CD14-positive monocyte (primary cell): ENCODE measurements at regions not wholly inside any gene's neighbourhood (a gene's known extent, or its start where the extent isn't known, plus 50 kb on each side); places are given as distances from the start of the nearest gene placed in this dataset.

Source experiments
- DNase-seq, 3 donors: peaks; one replicate each; pipeline ENCODE4 v3.0.0-alpha.2; 2011 to 2022
- H2AFZ ChIP-seq: 2 replicates; pipeline ENCODE4 v1.6.0; 2012; ENCODE audit warnings: mild to moderate bottlenecking, low read depth, low read length, inconsistent platforms; ENCODE audit not compliant: insufficient read depth, poor library complexity, severe bottlenecking
- H3K27ac ChIP-seq, 2 donors: 1 replicate in 1 of 2; 2 replicates in 1 of 2; pipeline ENCODE4 v1.5.1; 2012 to 2013; ENCODE audit warnings: low read length in 2 of 2, control low read depth in 1 of 2, inconsistent platforms in 1 of 2, low read depth in 1 of 2, mild to moderate bottlenecking in 1 of 2
- H3K27me3 ChIP-seq, 2 donors: one replicate each; pipeline versions ENCODE4 v1.6.0 to v1.6.1; 2011 to 2013; ENCODE audit warnings: low read length in 2 of 2; ENCODE audit not compliant: control insufficient read depth in 2 of 2, insufficient read depth in 2 of 2
- H3K36me3 ChIP-seq, 2 donors: replicated peaks in 1 of 2; 1 replicate in 1 of 2; 2 replicates in 1 of 2; pipeline versions ENCODE4 v1.5.1 to v1.6.1; 2012 to 2013; ENCODE audit warnings: low read length in 2 of 2, control low read depth in 1 of 2, inconsistent platforms in 1 of 2, mild to moderate bottlenecking in 1 of 2; ENCODE audit not compliant: insufficient read depth in 2 of 2, control insufficient read depth in 1 of 2
- H3K4me1 ChIP-seq, 2 donors: 1 replicate in 1 of 2; 2 replicates in 1 of 2; pipeline versions ENCODE4 v1.5.1 to v1.6.1; 2012 to 2013; ENCODE audit warnings: low read length in 2 of 2, control low read depth in 1 of 2, inconsistent platforms in 1 of 2, mild to moderate bottlenecking in 1 of 2, moderate library complexity in 1 of 2; ENCODE audit not compliant: insufficient read depth in 2 of 2, control insufficient read depth in 1 of 2
- H3K4me2 ChIP-seq: replicated peaks from 2 replicates; pipeline ENCODE3; 2012; ENCODE audit warnings: low read length, moderate library complexity, mild to moderate bottlenecking; ENCODE audit not compliant: poor library complexity, severe bottlenecking; ENCODE audit errors: extremely low read depth
- H3K4me3 ChIP-seq, 3 experiments: fragments of 200-600 bp in 1 of 3; sonication (generic) in 1 of 3; replicated peaks in 1 of 3; 1 replicate in 2 of 3; 2 replicates in 1 of 3; pipeline ENCODE4 v1.5.1; 2011 to 2013; ENCODE audit warnings: low read length in 3 of 3, mild to moderate bottlenecking in 3 of 3, control low read depth in 2 of 3, low read depth in 2 of 3, inconsistent platforms in 1 of 3, moderate library complexity in 1 of 3
- H3K79me2 ChIP-seq: 2 replicates; pipeline ENCODE4 v1.6.0; 2012; ENCODE audit warnings: mild to moderate bottlenecking, control low read depth, inconsistent platforms, low read length, moderate library complexity; ENCODE audit not compliant: insufficient read depth
- H3K9ac ChIP-seq: 2 replicates; pipeline ENCODE4 v1.6.0; 2017; ENCODE audit warnings: low read length, mild to moderate bottlenecking; ENCODE audit not compliant: insufficient read depth, poor library complexity, severe bottlenecking
- H3K9me3 ChIP-seq, 2 donors: replicated peaks in 1 of 2; 1 replicate in 1 of 2; 2 replicates in 1 of 2; pipeline versions ENCODE4 v1.5.1 to v1.6.1; 2012 to 2013; ENCODE audit warnings: low read length in 2 of 2, control low read depth in 1 of 2; ENCODE audit not compliant: control insufficient read depth in 1 of 2, insufficient read depth in 1 of 2
- H4K20me1 ChIP-seq: 2 replicates; pipeline ENCODE4 v1.6.0; 2012; ENCODE audit warnings: mild to moderate bottlenecking, low read length, control low read depth, moderate library complexity; ENCODE audit not compliant: insufficient read depth
- H3K27ac Mint-ChIP-seq, 7 donors: one replicate each; pipeline ENCODE4 v1.8.0; 2020; ENCODE audit warnings: mild to moderate bottlenecking in 7 of 7, mixed read lengths in 7 of 7, moderate library complexity in 6 of 7, inconsistent platforms in 2 of 7
- H3K27me3 Mint-ChIP-seq, 3 donors: one replicate each; pipeline ENCODE4 v1.8.0; 2021 to 2022; ENCODE audit warnings: low read depth in 3 of 3, mild to moderate bottlenecking in 3 of 3, mixed read lengths in 3 of 3, moderate library complexity in 3 of 3, inconsistent platforms in 1 of 3
- H3K36me3 Mint-ChIP-seq, 2 donors: one replicate each; pipeline ENCODE4 v1.8.0; 2020; ENCODE audit warnings: mixed read lengths in 2 of 2, inconsistent platforms in 1 of 2, mild to moderate bottlenecking in 1 of 2
- H3K4me1 Mint-ChIP-seq: one replicate; pipeline ENCODE4 v1.8.0; 2020; ENCODE audit warnings: mild to moderate bottlenecking, mixed read lengths
- H3K4me3 Mint-ChIP-seq, 2 donors: one replicate each; pipeline ENCODE4 v1.8.0; 2020; ENCODE audit warnings: mild to moderate bottlenecking in 2 of 2, mixed read lengths in 2 of 2, moderate library complexity in 1 of 2
- H3K9me3 Mint-ChIP-seq, 7 donors: one replicate each; pipeline ENCODE4 v1.8.0; 2020 to 2022; ENCODE audit warnings: mixed read lengths in 7 of 7, mild to moderate bottlenecking in 6 of 7, moderate library complexity in 6 of 7, inconsistent platforms in 2 of 7
- WGBS: methylation state at CpG from one replicate; pipeline ENCODE4 v1.1.5; 2013; ENCODE audit warnings: missing lambda C conversion rate; ENCODE audit not compliant: insufficient coverage; 5-methylcytosine and 5-hydroxymethylcytosine counted together
- intact Hi-C, 2 donors: fragments of 100-400 bp; cut with micrococcal nuclease; formaldehyde crosslinking; loops; one replicate each; pipeline versions ENCODE4 v1.15.0 to v1.15.1; 2023
- TF ChIP-seq, protein P1 (sequence below): fragments of 200-600 bp; IDR thresholded peaks from one replicate; pipeline ENCODE4 v1.8.0; 2022; ENCODE audit warnings: antibody characterized with exemption, mild to moderate bottlenecking

DNA sequence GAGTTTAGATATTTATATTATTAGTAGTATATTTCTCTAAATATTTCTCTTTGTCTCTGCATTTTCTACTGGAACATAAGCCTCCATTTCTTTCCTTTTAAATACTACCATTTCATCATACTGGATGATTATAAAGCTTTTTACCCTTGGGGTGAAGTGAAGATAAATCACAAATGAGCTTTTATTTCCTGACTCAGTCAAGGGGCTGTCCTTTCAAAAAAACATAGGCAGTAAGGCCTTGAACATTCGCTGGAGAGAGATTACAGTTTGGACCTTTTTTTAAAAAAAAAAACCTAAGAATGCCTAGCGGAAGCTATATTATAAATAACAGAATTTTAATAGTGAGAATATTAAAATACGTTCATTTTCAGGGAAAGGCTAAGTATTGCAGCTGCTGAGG, 268.8 kb upstream of the PCDH9 start:
- no peak overlapping the region for H3K4me3 ChIP-seq
- peaks cover 0 to 7% (median 4%) of the 10 kb centered on the region in 7 donors for H3K9me3 Mint-ChIP-seq

DNA sequence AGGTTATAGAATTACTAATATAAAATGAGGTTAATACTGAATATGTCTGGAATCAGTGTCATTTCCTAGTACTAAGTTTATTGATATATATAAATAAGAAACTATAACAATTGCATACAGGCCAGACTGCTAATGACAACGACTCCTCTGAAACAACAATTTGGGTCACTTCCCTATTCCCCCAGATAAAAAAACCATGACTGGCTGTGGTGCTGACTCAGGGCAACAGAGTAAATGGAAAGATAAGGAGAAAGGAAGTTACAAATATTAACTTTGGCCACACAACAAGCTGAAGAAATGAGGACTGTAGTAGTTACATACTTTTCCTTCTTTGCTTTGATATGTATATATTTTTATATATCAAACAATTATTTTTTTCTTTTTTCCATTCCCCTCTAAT, 263.7 kb upstream of the PCDH9 start:
- H3K36me3 Mint-ChIP-seq = no peaks in the 10 kb centered on the region
- no peak for DNase-seq
- H3K4me1 Mint-ChIP-seq = peaks cover 2% of the 10 kb centered on the region
- TF ChIP-seq, protein P1, sequence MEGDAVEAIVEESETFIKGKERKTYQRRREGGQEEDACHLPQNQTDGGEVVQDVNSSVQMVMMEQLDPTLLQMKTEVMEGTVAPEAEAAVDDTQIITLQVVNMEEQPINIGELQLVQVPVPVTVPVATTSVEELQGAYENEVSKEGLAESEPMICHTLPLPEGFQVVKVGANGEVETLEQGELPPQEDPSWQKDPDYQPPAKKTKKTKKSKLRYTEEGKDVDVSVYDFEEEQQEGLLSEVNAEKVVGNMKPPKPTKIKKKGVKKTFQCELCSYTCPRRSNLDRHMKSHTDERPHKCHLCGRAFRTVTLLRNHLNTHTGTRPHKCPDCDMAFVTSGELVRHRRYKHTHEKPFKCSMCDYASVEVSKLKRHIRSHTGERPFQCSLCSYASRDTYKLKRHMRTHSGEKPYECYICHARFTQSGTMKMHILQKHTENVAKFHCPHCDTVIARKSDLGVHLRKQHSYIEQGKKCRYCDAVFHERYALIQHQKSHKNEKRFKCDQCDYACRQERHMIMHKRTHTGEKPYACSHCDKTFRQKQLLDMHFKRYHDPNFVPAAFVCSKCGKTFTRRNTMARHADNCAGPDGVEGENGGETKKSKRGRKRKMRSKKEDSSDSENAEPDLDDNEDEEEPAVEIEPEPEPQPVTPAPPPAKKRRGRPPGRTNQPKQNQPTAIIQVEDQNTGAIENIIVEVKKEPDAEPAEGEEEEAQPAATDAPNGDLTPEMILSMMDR = no peak
- intact Hi-C loops = no loop called here
- WGBS = no CpG with 5 or more reads among the region's 1 CpG
- H3K27ac Mint-ChIP-seq = no peak overlapping the region
- no peaks in the 10 kb centered on the region for H3K36me3 ChIP-seq
- H4K20me1 ChIP-seq = no peaks in the 10 kb centered on the region
- H3K4me2 ChIP-seq = no peak overlapping the region
- H3K27me3 Mint-ChIP-seq = no peaks in the 10 kb centered on the region
- H3K9ac ChIP-seq = no peak overlapping the region
- no peaks in the 10 kb centered on the region for H3K27me3 ChIP-seq
- H3K27ac ChIP-seq = no peak overlapping the region
- H3K4me3 Mint-ChIP-seq = no peak overlapping the region
- H2AFZ ChIP-seq = no peak overlapping the region
- no peak overlapping the region for H3K4me3 ChIP-seq
- no peaks in the 10 kb centered on the region for H3K79me2 ChIP-seq
- H3K9me3 Mint-ChIP-seq = peaks cover 0 to 9% (median 4%) of the 10 kb centered on the region in 7 donors
- peaks cover 0 to 4% of the 10 kb centered on the region in 2 donors for H3K9me3 ChIP-seq
- no peaks in the 10 kb centered on the region for H3K4me1 ChIP-seq

More for the DNA sequence above, 268.8 kb upstream of the PCDH9 start:
- Histone ChIP-seq H3K4me1 (no peaks in the 10 kb centered on the region), H3K36me3 (no peaks in the 10 kb centered on the region), H3K4me2 (no peak overlapping the region), H4K20me1 (no peaks in the 10 kb centered on the region), H3K9ac (no peak overlapping the region), H2AFZ (no peak overlapping the region), H3K79me2 (no peaks in the 10 kb centered on the region), H3K27me3 (no peaks in the 10 kb centered on the region), H3K27ac (no peak overlapping the region), H3K9me3 (peaks cover 0 to 4% of the 10 kb centered on the region in 2 donors)
- Mint-ChIP-seq H3K4me3 (no peak overlapping the region), H3K27ac (no peak overlapping the region), H3K4me1 (no peaks in the 10 kb centered on the region), H3K27me3 (no peaks in the 10 kb centered on the region), H3K36me3 (no peaks in the 10 kb centered on the region)
- TF ChIP-seq, protein P1 = no peak
- no peak for DNase-seq
- WGBS = no CpG with 5 or more reads among the region's 3 CpGs
- intact Hi-C loops = no loop called here
